GM19328 (cell line): ENCODE measurements at regions not wholly inside any gene's neighbourhood (a gene's known extent, or its start where the extent isn't known, plus 50 kb on each side); places are given as distances from the start of the nearest gene placed in this dataset.

Experiments used
- ATAC-seq: cut with Tn5 transposase; IDR thresholded peaks from one replicate; pipeline ENCODE4 v1.9.1; 2021; ENCODE audit warnings: mild to moderate bottlenecking, moderate library complexity; ENCODE audit not compliant: unreplicated experiment

DNA sequence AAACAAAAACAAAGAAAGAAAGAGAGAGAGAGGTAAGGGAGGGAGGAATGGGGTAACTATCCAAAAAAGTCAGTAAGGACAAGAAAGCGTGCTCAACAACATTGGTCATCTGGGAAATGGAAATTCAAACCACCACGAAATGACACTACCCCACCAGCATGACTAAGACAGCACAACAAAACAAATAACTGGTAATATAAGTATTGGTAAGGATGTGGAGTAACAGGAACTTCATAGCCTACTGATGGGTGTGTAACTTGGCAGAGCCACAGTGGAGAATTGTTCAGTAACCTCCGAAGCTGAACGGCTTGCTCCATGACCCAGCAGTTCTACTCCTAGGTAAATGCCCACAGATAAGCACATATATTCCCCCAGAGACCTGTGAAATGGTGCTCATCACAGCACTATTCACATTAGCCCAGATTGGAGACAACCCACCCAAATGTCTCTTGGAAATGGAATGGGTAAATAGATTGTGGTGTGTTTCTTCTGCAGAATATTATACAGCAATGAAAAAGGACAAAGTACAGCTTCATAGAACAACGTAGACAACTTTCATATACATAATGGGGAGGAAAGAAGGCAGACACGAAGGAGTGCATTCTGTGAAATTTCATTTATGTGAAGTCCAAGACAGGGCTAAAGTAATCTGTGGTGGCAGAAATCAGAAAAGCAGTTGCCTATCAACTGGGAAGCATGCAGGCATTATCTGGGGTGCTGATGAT lies 95.5 kb upstream of the ATP6AP2 start:
- ATAC-seq, result no peak

DNA sequence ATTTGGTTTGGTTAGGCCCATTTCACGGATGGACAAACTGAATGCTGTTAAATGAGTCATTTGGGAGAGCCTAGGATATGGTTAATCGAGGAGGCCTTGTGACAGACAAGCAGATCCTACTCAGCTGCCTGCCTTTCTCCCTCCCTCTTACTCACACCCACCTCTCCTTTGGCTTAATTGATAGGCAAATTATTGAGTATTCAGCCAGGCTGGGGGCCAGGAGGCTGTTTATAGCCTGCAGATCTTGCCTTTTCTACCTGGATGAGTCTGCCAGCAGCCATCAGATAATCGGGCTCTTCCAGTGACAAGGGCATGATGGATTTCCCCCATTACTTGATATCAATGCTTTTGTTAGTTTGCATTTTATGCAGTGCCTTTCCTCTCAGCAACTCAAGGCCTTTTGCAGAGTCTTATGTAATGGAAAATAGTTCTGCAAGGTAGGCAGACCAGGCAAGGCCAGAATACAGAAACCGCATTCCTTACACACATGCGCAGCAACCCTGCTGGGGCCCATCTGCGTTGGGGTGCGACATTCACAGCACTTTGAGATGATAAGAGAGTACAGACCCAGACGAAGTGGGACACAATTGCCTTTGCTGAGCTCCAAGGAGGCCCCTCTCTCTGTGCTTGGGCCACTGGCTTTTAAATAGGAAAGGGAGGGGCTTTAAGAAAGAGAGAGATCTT lies 96.2 kb upstream of the ATP6AP2 start:
- no peak for ATAC-seq

DNA sequence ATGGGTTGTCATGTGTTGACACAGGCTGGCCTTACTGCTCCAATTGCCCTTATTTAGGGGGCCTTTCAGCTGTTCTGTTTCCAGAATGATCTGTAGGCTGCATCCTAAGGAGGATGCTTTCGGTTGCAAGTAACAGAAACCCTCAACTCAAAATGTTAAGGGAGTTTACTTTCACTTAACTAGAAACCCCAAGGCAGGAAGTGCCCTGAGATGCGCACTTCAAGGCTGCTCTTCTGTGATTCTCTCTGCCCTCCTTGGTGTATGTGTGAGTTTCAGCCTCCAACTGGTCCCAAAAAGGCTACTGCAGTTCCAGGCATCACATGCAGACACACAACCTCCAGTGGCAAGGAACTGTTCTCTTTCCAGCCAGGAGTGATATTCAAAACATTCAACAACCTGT lies 97.3 kb upstream of the ATP6AP2 start:
- no peak for ATAC-seq

DNA sequence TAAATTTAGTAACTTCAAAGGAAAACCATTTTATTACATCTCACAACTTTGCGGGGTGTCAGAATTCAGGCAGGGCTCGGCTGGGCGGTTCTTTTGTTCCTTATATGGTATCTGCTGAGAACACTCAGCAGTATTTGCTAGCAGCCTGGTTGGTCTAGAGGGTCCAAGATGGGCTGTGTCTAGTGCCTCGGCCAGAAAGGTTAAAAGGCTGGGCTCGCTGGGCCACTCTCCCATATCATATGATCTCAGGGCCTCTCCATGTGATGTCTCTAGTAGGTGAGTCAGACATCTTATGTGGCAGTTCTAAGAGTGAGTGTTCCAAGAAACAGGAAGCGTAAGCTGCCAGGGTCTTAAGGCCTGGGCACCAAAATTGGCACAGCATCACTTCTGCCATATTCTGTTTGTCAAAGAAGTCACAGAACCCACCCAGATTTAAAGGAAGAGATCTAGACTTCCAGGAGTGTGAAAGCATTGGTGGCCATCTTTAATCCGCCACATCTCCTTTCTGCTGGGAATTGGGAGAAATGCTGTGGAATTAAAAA lies 100.9 kb upstream of the ATP6AP2 start:
- no peak for ATAC-seq

DNA sequence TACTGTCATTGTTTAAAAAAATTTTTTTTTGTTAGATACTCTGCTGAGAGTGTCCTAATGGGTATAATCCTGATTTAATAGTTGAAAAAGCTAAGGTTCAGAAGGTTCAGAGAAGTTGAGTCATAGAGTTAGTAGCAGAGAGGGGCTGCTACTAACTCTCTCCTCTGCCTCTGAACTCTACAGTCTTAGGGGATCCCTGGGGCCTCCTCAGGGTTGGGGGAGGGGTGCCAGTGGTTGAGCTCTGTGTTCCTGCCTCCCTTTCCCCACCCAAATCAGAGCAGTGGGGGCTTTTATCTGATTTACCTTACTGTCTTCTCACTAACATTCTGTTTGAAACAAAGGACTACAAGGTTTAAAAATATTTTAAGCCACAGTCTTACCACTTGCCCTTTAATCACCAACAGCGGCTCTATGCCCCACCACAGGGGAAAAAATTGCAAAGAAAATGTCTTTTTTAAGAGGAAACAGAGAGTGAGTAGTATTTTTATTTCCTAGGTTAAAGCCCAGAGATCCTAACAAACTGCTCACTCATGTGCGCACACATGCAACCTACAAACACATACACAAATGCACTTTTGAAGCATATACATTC lies 102.2 kb upstream of the ATP6AP2 start:
- ATAC-seq, result no peak

DNA sequence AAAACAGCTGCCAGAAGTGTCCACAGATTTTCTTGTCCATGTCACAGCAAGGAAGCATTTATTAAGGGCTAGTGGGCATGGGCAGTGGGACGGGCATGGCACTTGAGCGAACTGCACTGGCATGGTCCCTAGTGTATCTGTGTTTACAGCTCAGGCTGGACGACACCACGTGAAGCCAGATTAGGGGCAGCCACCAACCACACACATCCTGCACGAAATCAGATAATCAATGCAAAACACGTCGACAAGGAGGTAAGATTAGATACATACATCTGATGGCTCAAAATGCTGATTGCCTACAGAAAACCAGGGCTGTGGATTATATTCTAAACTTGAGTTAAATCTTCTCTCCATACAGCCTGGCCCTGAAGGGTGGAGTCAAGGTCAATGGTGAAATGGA lies 103.8 kb upstream of the ATP6AP2 start:
- no peak for ATAC-seq

DNA sequence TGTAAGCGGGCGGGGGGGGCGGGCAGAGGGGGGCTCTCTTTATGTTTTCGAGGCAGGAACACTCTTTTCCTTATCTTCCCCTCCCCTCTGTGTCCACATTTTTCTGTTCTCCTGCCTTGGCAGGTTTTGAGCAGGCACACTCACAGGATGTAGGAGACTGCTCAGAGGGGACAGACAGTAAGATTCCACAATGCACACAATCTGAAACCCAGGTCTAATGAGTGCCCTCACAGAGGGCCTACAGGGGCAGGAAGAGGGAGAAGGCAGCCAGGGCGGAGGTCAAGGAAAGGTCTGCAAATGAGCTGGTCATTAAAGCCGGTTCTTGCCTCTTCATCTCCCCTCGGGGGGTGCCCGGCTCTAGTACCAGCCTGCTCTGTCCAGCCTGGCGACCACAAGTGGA lies 106.1 kb upstream of the ATP6AP2 start:
- ATAC-seq, result no peak

DNA sequence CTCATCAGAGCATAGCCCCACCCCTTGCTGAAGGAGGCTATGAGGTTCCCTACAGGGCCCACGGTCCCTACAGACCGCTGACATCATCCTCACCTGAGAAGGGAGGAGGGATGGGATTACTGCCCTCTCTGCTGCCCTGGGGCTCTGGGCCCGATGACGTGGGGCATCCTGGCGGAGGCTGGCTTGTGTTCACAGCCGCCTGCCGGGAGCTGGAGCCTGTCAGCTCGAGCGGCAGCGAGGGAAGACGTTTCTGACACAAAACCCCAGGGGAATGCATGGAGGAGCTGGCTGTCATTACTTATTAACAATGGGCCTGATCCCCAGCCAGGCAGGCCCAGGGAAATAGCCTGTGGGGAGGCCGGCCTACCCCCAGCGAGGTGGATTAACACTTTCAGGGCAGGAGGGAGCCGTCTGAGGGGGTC lies 106.6 kb upstream of the ATP6AP2 start:
- ATAC-seq, result no peak

DNA sequence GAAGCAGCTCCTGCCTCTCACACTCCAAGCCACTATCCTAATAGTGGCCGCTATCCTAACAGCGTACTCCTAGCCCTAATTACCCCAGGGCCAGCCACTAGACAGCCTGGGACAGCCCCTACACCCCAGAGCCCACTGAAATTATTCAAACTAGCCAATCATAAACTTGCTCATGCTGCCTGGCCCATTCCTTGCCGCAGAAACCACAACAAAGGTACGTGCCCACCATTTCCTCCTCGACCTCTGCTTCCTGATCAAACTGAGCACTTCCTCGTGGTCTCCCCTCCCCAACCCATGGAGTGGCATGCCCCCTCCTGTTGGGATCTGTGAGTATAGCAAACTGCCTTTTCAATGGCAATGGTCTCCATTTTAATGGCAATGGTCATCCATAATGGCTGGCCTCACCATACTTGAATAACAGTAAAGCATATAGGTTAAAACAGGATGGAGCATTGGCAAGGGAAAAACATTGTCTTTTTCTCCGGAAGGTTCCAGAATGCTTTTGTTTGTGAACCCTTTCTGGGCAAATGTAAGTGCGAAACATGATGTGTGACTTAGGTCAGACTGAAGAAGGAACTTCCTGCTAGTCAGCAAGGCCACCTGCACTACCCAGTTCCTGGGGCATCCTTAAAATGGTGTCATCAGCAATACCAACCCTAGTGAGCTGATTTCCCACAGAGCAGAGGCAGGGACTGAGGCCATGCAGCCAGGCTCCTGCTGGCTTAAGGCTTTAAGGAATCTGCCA lies 107.1 kb upstream of the ATP6AP2 start:
- ATAC-seq, result no peak

DNA sequence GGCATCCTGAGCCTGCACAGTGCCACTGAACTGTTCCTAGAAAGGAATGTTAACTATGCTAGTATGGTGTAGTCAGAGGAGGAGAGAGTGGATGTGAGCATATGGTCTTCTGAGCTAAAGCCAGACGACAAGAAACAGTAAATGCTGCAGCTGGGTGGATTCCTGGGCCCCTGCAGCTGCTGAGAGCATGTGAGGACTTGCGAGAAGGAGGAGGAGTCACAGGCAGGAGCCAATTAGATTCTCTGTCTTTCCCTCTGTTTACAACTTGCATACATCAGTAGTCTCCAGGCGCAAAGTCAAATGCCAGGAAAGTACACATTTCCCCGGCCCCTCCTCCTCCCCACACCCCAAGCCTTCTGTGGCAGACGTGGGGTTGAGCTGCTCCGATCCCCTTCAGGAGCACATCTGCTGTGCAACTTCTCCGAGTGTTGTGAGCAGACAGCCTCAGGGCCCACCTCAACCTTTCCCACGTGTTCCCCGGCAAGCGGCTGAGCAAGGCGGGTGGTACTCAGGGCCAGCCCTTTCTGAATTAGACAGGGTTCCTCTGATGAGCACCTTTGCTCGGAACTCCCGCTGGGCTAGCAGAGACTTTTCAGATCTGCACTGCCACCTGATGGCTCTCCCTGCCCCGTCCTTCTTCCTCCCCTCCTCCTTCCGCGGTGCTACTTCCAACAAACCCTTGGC lies 108.7 kb upstream of the ATP6AP2 start:
- ATAC-seq, result no peak

DNA sequence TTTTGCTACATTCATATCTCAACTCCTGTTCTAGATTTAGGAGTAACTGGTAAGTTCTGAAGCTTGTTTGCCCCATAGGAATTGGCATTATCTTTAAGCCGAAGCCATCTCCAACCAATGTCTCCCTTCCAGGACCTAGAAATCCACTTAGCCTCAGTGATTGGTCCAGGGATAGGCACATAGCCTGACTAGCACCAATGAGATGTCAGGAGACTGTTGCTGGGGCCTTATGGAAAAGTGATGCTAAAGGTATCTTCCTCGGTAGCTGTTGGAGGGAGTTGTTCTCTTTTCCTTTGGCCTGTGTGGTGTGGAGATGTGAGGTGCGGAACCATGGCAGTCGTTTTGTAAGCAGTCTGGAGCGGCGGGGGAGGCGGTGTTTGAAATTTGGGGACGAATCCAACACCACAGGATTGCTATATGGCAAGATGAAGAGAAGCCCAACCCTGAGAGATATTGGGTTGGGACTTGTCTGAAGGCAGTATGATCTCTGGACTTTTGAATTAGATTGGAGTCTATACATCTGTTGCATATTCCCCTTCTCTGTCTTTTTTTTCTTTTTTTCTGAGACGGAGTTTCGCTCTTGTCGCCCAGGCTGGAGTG lies 109.8 kb upstream of the ATP6AP2 start:
- ATAC-seq, result no peak

DNA sequence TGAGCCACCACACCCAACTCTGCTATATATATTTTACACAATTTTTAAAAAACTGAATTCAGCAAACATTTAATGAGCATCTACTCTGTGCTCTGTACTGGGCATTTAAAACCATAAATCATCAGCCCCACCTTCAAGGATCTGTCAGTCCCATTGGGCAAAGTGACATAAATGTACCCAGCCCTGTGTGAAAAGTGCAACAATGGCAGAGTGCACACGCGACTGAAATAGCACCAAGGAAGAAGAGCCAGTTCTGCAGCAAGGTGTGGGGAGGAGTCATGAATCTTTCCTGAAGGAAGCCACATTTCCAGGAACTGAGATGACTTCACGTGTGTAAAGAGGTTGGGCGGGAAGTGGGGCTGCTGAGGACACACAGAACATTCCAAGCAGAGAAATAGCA lies 111.5 kb upstream of the ATP6AP2 start:
- no peak for ATAC-seq

DNA sequence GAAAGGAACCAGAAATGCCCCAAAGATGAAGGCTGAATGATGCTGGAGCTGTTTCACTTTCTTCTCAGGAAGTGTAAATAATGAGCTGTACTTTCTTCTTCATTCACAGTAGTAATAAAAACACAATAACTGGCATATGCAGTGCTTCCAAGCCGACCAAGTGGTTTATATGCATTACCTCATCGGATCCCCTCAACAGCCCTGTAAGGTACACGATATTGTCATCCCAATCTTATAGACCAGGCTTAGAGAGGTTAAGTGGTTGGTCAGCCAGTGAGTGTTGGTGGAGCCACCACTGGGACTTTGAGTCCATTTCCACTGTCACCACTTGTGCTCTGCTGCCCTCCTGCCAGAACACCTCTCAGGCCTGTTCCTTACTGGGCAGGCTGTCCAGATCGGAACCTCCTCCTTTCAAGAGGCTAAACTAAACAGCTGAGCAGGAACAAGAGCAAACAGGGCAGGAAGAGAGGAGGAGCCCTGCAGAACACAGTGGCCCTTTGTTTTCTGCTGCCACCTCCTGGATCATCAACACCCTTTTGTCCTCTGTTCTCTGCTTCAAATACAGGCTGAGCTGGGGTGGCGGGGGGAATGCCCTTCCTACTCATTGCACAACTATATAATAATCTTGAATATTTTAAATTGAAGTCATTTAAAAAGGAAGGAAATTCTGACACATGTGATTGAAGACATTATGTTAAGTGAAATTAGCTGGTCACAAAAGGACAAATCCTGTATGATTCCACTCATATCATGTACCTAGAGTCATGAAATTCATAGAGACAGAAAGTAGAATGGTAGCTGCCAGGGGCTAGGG lies 112.5 kb upstream of the ATP6AP2 start:
- no peak for ATAC-seq

DNA sequence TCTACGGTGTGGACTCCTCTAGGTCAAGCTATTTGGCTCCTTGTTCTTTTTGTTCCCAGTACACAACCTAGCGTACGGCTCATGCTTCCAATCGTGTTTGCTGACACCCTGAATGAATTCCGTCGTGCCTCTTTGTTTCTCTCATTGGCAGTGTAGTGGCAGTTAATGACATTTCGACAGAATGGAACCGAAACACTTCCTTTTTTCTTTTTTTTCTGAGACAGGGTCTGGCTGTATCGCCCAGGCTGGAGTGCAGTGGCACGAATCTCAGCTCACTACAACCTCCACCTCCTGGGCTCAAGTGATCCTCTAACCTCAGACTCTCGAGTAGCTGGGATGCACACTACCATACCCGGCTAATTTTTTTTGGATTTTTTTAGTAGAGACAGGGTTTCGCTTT lies 113.3 kb upstream of the ATP6AP2 start:
- no peak for ATAC-seq

DNA sequence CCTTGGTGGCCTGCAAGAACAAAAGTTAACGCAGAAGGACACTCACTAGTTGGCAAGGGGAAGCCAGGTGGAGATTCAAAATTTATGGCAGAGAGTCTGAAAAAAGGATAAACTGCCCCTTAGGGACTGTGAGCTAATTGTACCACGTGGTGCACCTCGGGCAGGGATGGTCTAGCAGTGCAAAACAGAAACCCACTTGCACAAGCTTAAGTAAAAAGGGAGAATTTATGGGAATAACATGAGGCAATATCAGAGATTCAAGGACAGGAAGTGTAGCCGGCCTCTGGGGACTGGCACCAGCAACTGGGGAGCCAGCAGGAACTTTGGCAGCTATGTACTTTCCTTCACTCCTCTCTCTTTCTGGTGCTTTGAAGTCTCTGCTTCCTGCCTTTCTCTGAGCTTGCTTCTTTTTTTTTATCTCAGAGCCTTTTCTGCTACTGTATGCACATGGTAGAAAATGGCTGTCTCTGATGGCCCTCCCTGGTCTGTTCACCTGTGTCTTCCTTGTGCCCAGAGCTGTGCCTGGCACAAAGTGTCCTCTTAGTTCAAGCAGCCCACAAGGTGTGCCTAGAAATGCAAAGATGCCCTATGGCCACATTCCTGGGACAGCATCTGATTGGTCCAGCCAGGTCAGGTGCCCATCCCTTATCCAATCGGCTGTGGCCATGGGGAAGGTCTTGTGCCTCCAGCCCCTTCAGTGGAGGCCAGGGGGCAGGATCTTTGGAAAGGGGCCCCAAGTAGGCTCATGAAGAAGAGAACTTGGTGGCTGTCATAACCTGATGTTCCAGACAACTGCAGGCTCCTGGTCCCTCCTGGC lies 114.8 kb upstream of the ATP6AP2 start:
- no peak for ATAC-seq

DNA sequence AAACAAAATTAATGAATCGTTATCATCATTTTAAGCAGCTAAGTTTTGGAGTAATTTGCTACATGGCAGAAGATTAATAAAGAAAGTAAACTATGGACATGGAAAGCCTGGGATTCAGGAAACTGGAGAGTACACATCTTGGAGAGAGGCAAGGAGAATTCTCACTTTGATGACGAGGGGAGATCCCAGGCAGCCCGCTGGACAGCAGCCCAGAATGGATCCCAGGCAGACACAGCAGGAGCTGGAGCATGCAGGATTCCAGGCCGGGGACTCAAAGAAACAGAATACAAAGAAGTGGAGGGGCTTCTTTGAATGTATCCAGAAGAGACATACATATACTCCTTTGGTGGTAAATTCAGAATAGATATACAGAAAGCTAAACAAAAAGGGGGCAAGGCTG lies 118.0 kb upstream of the ATP6AP2 start:
- ATAC-seq, result no peak

DNA sequence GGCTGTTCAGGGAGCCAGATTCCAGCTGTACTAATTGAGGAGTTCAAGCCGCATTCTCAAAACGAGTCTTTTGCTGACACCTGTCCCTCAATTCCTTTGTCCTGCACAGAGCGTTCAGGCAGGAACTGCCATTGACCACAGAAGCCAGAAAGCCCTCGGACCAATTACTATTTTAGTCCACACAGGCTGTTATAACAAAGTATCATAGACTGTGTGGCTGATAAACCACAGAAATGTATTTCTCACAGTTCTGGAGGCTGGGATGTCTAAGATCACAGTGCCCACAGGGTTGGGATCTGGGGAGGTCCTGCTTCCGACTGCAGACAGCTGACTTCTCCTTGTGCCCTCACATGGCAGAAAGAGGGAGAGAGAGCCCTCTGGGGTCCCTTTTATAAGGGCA lies 119.8 kb upstream of the ATP6AP2 start:
- ATAC-seq, result no peak

DNA sequence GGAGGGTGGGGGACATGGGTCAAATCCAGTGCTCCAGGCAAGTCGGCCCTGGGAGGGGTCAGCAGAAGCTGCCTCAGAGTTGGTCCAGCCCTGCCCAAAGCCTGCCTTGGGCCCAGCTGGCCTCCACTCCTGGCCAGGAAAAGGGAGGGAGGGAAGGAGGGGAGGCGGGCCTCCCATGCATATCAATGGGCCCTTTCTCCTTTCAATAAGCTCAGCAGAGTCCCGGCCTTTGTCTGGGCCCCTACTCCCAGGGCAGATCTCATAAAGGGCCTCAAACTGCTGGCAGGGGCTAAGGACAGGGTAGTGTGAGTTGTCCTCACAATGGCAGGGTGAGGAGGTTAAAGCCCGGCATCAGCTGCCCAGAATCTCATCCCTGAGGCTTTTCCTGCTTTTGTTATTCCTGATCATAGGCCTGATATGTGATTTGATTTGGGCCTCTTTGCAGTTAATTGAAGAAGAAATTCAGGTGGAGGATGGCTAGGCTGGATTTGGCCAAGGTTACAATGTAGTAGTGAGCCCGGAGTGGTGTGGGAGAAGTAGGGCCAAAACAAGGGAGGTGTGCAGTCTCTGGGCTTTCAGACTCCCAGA lies 121.1 kb upstream of the ATP6AP2 start:
- no peak for ATAC-seq
